ENCODE measurements at regions not wholly inside any gene's neighbourhood (a gene's known extent, or its start where the extent isn't known, plus 50 kb on each side); places are given as distances from the start of the nearest gene placed in this dataset.
A peak's percentile ranks its signal among the peaks of the same experiment; 100 is the strongest.
"Not testable (repeated sequence)": the region's sequence is repeated elsewhere in the genome, so short reads cannot be mapped to it uniquely, and the experiment has no call there.

DNA sequence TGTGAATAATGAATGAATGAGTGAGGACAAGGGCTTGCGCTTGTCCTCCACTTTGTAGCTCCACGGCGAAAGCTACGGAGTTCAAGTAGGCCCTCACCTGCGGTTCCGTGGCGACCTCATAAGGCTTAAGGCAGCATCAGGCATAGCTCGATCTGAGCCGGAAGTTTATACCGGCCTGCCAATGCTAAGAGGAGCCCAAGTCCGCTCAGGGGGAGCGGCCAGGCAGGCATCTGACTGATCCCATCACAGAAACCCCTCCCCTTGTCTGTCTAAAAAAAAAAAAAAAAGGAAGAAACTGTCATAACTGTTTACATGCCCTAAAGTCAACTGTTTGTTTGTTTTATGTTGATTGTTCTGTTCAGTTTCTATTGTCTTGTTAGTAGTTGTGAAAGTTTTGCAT, 124.4 kb upstream of the KRTAP5-11 start:
- H3K36me3 ChIP-seq (ENCODE audit: control insufficient read depth in 4 of 4, insufficient read depth in 4 of 4, low read length in 3 of 4); DNase-seq; H3K27ac ChIP-seq (ENCODE audit: insufficient read depth in 1 of 2, low read depth in 1 of 2, low read length in 2 of 2, poor library complexity in 1 of 2, severe bottlenecking in 2 of 2); H3K9me3 ChIP-seq (ENCODE audit: control extremely low read depth in 1 of 5, control insufficient read depth in 4 of 5, insufficient read depth in 2 of 5, low read depth in 1 of 5, low read length in 4 of 5); POLR2A ChIA-PET; H3K4me3 ChIP-seq (ENCODE audit: control insufficient read depth in 1 of 7, extremely low read depth in 1 of 7, insufficient read depth in 4 of 7, low read depth in 2 of 7, low read length in 6 of 7); H3K27me3 ChIP-seq (replicated peaks in 2 of 5; ENCODE audit: control insufficient read depth in 4 of 5, insufficient read depth in 5 of 5, low read length in 4 of 5); H3K4me1 ChIP-seq (ENCODE audit: control extremely low read depth in 1 of 4, control insufficient read depth in 4 of 4, insufficient read depth in 4 of 4, low read length in 3 of 4); CTCF ChIA-PET: not testable (repeated sequence)
- 86% methylated on average over 7 of the region's 12 CpGs for WGBS (ENCODE audit: insufficient coverage)

DNA sequence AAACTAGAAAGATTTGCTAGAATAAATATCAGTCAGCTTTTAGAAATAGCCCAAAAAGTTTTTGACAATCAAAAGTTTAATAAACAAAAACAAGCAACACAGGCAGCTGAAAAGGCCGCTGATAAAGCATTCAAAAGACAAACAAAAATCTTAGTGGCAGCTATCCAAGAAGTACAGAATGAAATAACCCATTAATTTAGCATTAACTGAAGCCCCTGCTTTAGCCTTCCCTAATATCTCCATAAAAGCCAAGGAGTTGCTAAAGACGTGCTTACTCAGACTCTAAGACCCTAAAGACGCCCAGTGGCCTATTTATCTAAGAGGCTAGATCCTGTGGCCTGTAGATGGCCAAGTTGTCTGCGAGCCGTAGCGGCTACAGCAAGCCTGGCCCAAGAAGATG, 123.5 kb upstream of the DEFB108B start:
- POLR2A ChIA-PET; H3K27me3 ChIP-seq (replicated peaks in 2 of 5; ENCODE audit: control insufficient read depth in 4 of 5, insufficient read depth in 5 of 5, low read length in 4 of 5); H3K4me3 ChIP-seq (ENCODE audit: control insufficient read depth in 1 of 7, extremely low read depth in 1 of 7, insufficient read depth in 4 of 7, low read depth in 2 of 7, low read length in 6 of 7); H3K27ac ChIP-seq (ENCODE audit: insufficient read depth in 1 of 2, low read depth in 1 of 2, low read length in 2 of 2, poor library complexity in 1 of 2, severe bottlenecking in 2 of 2); CTCF ChIA-PET; H3K4me1 ChIP-seq (ENCODE audit: control extremely low read depth in 1 of 4, control insufficient read depth in 4 of 4, insufficient read depth in 4 of 4, low read length in 3 of 4); H3K36me3 ChIP-seq (ENCODE audit: control insufficient read depth in 4 of 4, insufficient read depth in 4 of 4, low read length in 3 of 4); H3K9me3 ChIP-seq (ENCODE audit: control extremely low read depth in 1 of 5, control insufficient read depth in 4 of 5, insufficient read depth in 2 of 5, low read depth in 1 of 5, low read length in 4 of 5); DNase-seq: not testable (repeated sequence)
- 100% methylated on average over 3 of the region's 6 CpGs for WGBS (ENCODE audit: insufficient coverage)

DNA sequence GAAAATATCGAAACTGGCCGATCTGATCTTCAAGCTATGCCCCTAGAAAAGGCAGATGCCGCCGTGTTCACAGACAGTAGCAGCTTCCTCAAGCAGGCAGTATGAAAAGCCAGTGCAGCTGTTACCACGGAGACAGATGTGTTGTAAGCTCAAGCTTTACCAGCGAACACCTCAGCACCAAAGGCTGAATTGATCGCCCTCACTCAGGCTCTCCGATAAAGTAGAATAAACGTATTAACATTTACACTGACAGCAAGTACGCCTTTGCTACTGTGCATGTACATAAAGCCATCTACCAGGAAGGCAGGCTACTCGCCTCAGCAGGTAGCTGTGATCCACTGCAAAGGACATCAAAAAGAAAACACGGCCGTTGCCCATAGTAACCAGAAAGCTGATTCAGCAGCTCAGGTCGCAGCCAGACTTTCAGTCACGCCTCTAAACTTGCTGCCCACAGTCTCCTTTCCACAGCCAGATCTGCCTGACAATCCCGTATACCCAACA, 122.8 kb upstream of the DEFB108B start:
- POLR2A ChIA-PET; H3K27me3 ChIP-seq (replicated peaks in 2 of 5; ENCODE audit: control insufficient read depth in 4 of 5, insufficient read depth in 5 of 5, low read length in 4 of 5); H3K4me3 ChIP-seq (ENCODE audit: control insufficient read depth in 1 of 7, extremely low read depth in 1 of 7, insufficient read depth in 4 of 7, low read depth in 2 of 7, low read length in 6 of 7); H3K4me1 ChIP-seq (ENCODE audit: control extremely low read depth in 1 of 4, control insufficient read depth in 4 of 4, insufficient read depth in 4 of 4, low read length in 3 of 4); H3K36me3 ChIP-seq (ENCODE audit: control insufficient read depth in 4 of 4, insufficient read depth in 4 of 4, low read length in 3 of 4); H3K9me3 ChIP-seq (ENCODE audit: control extremely low read depth in 1 of 5, control insufficient read depth in 4 of 5, insufficient read depth in 2 of 5, low read depth in 1 of 5, low read length in 4 of 5); CTCF ChIA-PET; H3K27ac ChIP-seq (ENCODE audit: insufficient read depth in 1 of 2, low read depth in 1 of 2, low read length in 2 of 2, poor library complexity in 1 of 2, severe bottlenecking in 2 of 2): not testable (repeated sequence)
- peak; percentile 4 to 36 (median 31) for DNase-seq
- WGBS (ENCODE audit: insufficient coverage): 86% methylated on average over 10 of the region's 16 CpGs

DNA sequence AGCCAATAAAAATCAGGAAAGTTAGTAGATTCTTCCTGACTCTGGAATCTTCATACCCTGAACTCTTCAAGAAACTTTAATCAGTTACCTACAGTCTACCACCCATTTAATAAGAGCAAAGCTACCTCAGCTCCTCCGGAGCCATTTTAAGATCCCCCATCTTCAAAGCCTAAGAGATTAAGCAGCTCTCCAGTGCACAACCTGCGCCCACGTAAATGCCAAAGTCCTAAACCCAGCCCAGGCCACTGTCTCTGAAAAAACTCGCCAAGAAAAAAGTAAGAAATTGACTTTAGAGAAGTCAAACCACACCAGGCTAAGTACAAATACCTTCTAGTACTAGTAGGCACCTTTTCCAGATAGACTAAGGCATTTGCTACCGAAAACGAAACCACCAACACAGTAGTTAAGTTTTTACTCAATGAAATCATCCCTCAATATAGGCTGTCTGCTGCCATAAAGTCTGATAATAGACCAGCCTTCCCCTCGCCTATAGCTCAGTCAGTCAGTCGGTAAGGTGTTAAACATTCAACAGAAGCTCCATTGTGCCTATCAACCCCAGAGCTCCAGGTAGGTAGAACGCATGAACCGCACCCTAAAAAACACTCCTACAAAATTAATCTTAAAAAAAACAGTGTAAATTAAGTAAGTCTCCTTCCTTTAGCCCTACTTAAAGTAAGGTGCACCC, 122.2 kb upstream of the DEFB108B start:
- H3K27ac ChIP-seq (ENCODE audit: insufficient read depth in 1 of 2, low read depth in 1 of 2, low read length in 2 of 2, poor library complexity in 1 of 2, severe bottlenecking in 2 of 2); CTCF ChIA-PET; H3K4me1 ChIP-seq (ENCODE audit: control extremely low read depth in 1 of 4, control insufficient read depth in 4 of 4, insufficient read depth in 4 of 4, low read length in 3 of 4); H3K36me3 ChIP-seq (ENCODE audit: control insufficient read depth in 4 of 4, insufficient read depth in 4 of 4, low read length in 3 of 4); H3K4me3 ChIP-seq (ENCODE audit: control insufficient read depth in 1 of 7, extremely low read depth in 1 of 7, insufficient read depth in 4 of 7, low read depth in 2 of 7, low read length in 6 of 7); POLR2A ChIA-PET; H3K27me3 ChIP-seq (replicated peaks in 2 of 5; ENCODE audit: control insufficient read depth in 4 of 5, insufficient read depth in 5 of 5, low read length in 4 of 5); H3K9me3 ChIP-seq (ENCODE audit: control extremely low read depth in 1 of 5, control insufficient read depth in 4 of 5, insufficient read depth in 2 of 5, low read depth in 1 of 5, low read length in 4 of 5); DNase-seq: not testable (repeated sequence)
- WGBS (ENCODE audit: insufficient coverage): 93% methylated on average over 4 of the region's 10 CpGs

DNA sequence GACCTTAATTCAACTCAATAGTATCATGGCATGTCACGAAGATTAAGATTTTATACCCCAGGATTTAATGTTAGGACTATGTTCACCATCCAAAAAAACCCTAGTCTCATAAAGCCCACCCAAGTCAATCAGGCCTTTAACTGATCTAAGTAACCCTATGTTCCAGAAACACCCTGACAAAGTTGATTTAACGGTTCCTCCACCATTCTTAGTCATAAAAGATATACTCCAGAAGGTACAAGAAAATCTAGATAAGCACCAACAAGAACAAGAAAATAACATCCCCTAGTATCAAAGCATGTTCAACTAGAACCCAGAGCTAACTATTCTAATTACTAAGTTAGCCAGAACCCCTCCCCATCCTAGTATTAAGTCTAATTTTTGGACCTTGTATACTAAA, 120.7 kb upstream of the DEFB108B start:
- H3K9me3 ChIP-seq (ENCODE audit: control extremely low read depth in 1 of 5, control insufficient read depth in 4 of 5, insufficient read depth in 2 of 5, low read depth in 1 of 5, low read length in 4 of 5); H3K27ac ChIP-seq (ENCODE audit: insufficient read depth in 1 of 2, low read depth in 1 of 2, low read length in 2 of 2, poor library complexity in 1 of 2, severe bottlenecking in 2 of 2); POLR2A ChIA-PET; DNase-seq; H3K4me1 ChIP-seq (ENCODE audit: control extremely low read depth in 1 of 4, control insufficient read depth in 4 of 4, insufficient read depth in 4 of 4, low read length in 3 of 4); H3K4me3 ChIP-seq (ENCODE audit: control insufficient read depth in 1 of 7, extremely low read depth in 1 of 7, insufficient read depth in 4 of 7, low read depth in 2 of 7, low read length in 6 of 7); H3K27me3 ChIP-seq (replicated peaks in 2 of 5; ENCODE audit: control insufficient read depth in 4 of 5, insufficient read depth in 5 of 5, low read length in 4 of 5); H3K36me3 ChIP-seq (ENCODE audit: control insufficient read depth in 4 of 4, insufficient read depth in 4 of 4, low read length in 3 of 4); CTCF ChIA-PET: not testable (repeated sequence)
- 100% methylated on average over 1 of the region's 2 CpGs for WGBS (ENCODE audit: insufficient coverage)

DNA sequence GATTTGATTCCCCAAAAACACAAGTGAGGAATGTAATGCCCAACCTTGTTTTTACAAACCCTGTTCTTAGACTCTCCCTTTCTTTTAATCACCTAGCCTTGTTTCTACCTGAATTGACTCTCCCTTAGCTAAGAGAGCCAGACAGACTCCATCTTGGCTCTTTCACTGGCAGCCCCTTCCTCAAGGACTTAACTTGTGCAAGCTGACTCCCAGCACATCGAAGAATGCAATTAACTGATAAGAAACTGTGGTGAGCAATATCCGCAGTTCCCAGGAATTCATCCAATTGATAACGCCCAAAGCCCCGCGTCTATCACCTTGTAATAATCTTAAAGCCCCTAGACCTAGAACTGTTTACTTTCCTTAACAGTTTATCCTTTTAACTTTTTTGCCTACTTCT, 120.2 kb upstream of the DEFB108B start:
- DNase-seq; POLR2A ChIA-PET; H3K27ac ChIP-seq (ENCODE audit: insufficient read depth in 1 of 2, low read depth in 1 of 2, low read length in 2 of 2, poor library complexity in 1 of 2, severe bottlenecking in 2 of 2); CTCF ChIA-PET; H3K9me3 ChIP-seq (ENCODE audit: control extremely low read depth in 1 of 5, control insufficient read depth in 4 of 5, insufficient read depth in 2 of 5, low read depth in 1 of 5, low read length in 4 of 5); H3K4me1 ChIP-seq (ENCODE audit: control extremely low read depth in 1 of 4, control insufficient read depth in 4 of 4, insufficient read depth in 4 of 4, low read length in 3 of 4); H3K36me3 ChIP-seq (ENCODE audit: control insufficient read depth in 4 of 4, insufficient read depth in 4 of 4, low read length in 3 of 4); H3K27me3 ChIP-seq (replicated peaks in 2 of 5; ENCODE audit: control insufficient read depth in 4 of 5, insufficient read depth in 5 of 5, low read length in 4 of 5); H3K4me3 ChIP-seq (ENCODE audit: control insufficient read depth in 1 of 7, extremely low read depth in 1 of 7, insufficient read depth in 4 of 7, low read depth in 2 of 7, low read length in 6 of 7): not testable (repeated sequence)
- no CpG with 5 or more reads among the region's 5 CpGs for WGBS (ENCODE audit: insufficient coverage)

DNA sequence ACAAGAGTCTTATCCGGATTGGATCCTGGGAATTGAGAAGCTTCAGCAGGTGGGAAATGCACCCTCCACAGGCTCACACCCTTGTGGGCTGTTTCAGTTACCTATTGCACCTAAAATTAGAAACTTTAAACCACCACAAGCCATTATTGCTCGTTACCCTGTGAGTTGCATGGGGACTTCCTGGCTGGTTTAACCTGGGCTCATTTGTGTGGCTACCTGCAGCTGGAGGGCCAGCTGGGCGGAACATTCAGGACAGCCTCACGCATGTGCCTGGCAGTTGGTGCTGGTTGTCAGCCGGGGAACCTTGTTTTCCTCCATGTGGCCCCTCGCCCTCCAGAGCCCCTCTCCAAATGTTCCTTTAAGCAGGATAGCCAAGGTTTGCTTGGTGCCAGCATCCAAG, 118.5 kb upstream of the DEFB108B start:
- H3K36me3 ChIP-seq (ENCODE audit: control insufficient read depth in 4 of 4, insufficient read depth in 4 of 4, low read length in 3 of 4); H3K27me3 ChIP-seq (replicated peaks in 2 of 5; ENCODE audit: control insufficient read depth in 4 of 5, insufficient read depth in 5 of 5, low read length in 4 of 5); H3K27ac ChIP-seq (ENCODE audit: insufficient read depth in 1 of 2, low read depth in 1 of 2, low read length in 2 of 2, poor library complexity in 1 of 2, severe bottlenecking in 2 of 2); CTCF ChIA-PET; DNase-seq; H3K9me3 ChIP-seq (ENCODE audit: control extremely low read depth in 1 of 5, control insufficient read depth in 4 of 5, insufficient read depth in 2 of 5, low read depth in 1 of 5, low read length in 4 of 5); POLR2A ChIA-PET; H3K4me3 ChIP-seq (ENCODE audit: control insufficient read depth in 1 of 7, extremely low read depth in 1 of 7, insufficient read depth in 4 of 7, low read depth in 2 of 7, low read length in 6 of 7); H3K4me1 ChIP-seq (ENCODE audit: control extremely low read depth in 1 of 4, control insufficient read depth in 4 of 4, insufficient read depth in 4 of 4, low read length in 3 of 4): not testable (repeated sequence)
- 93% methylated on average over 3 of the region's 6 CpGs for WGBS (ENCODE audit: insufficient coverage)
